ENCODE measurements at regions not wholly inside any gene's neighbourhood (a gene's known extent, or its start where the extent isn't known, plus 50 kb on each side); places are given as distances from the start of the nearest gene placed in this dataset.
A peak's percentile ranks its signal among the peaks of the same experiment; 100 is the strongest.

GRCh38 chr21:38959692-38960061, 153.9 kb downstream of the ETS2 start:
- DNase-seq: no peak

- DNase-seq: no peak
These were observed 153.4 kb downstream of the ETS2 start for GRCh38 chr21:38958940-38959691.

GRCh38 chr21:38958323-38958705, 152.6 kb downstream of the ETS2 start:
- no peak for DNase-seq

- DNase-seq: no peak
These were observed 152.0 kb downstream of the ETS2 start for GRCh38 chr21:38957575-38958322.

GRCh38 chr21:38956856-38957571, 151.3 kb downstream of the ETS2 start:
- peak in 11 of 56 donors; percentile 10 to 65 (median 22) for DNase-seq

GRCh38 chr21:38956521-38956855, 150.8 kb downstream of the ETS2 start:
- DNase-seq: no peak

GRCh38 chr21:38956007-38956406, 150.3 kb downstream of the ETS2 start:
- DNase-seq: no peak

- DNase-seq: peak in 15 of 56 donors; percentile 8 to 56 (median 29)
These were observed 149.8 kb downstream of the ETS2 start for GRCh38 chr21:38955495-38955894.

GRCh38 chr21:38954588-38955004, 148.9 kb downstream of the ETS2 start:
- DNase-seq: no peak

- DNase-seq: no peak
These were observed 147.8 kb downstream of the ETS2 start for GRCh38 chr21:38953516-38953915.

GRCh38 chr21:38952890-38953289, 147.2 kb downstream of the ETS2 start:
- no peak for DNase-seq

GRCh38 chr21:38951095-38951730, 145.5 kb downstream of the ETS2 start:
- no peak for DNase-seq

- no peak for DNase-seq
These were observed 144.8 kb downstream of the ETS2 start for GRCh38 chr21:38950435-38951094.

- DNase-seq: no peak
These were observed 143.3 kb downstream of the ETS2 start for GRCh38 chr21:38949070-38949380.

GRCh38 chr21:38948377-38949069, 142.8 kb downstream of the ETS2 start:
- no peak for DNase-seq

- peak in 2 of 56 donors; percentile 8 to 9 for DNase-seq
These were observed 140.0 kb downstream of the ETS2 start for GRCh38 chr21:38945545-38946245.

- no peak for DNase-seq
These were observed 139.2 kb downstream of the ETS2 start for GRCh38 chr21:38944903-38945302.

GRCh38 chr21:38944402-38944801, 138.7 kb downstream of the ETS2 start:
- DNase-seq: no peak

GRCh38 chr21:38942748-38943211, 137.1 kb downstream of the ETS2 start:
- DNase-seq: peak in 18 of 56 donors; percentile 10 to 44 (median 22)

- no peak for DNase-seq
These were observed 133.0 kb downstream of the ETS2 start for GRCh38 chr21:38938769-38939168.

All from amygdala (tissue), 56 donors.